WTC11 (cell line): ENCODE measurements at regions not wholly inside any gene's neighbourhood (a gene's known extent, or its start where the extent isn't known, plus 50 kb on each side); places are given as distances from the start of the nearest gene placed in this dataset.

Source experiments
- ATAC-seq: fragments of 200-7000 bp; cut with Tn5 transposase; 2 replicates; pipeline ENCODE4 v1.10.0; 2021; ENCODE audit warnings: mild to moderate bottlenecking, moderate library complexity
- CTCF ChIA-PET: fragments of 300-600 bp; sonication (Branson Sonifier 250); formaldehyde crosslinking; loops from one replicate; lab custom pipeline; 2021; ENCODE audit warnings: antibody characterized with exemption; lab: Charles Lee
- POLR2A ChIA-PET: fragments of 350-600 bp; sonication (Branson Sonifier 250); formaldehyde crosslinking; loops from one replicate; lab custom pipeline; 2021; ENCODE audit warnings: antibody characterized with exemption; lab: Charles Lee
- DNase-seq: peaks from one replicate; pipeline ENCODE4 v3.0.0; 2021; ENCODE audit warnings: low spot score
- H3K27ac Mint-ChIP-seq: 2 replicates; pipeline ENCODE4 v1.8.0; 2021; ENCODE audit warnings: mixed read lengths
- H3K27me3 Mint-ChIP-seq: 2 replicates; pipeline ENCODE4 v1.8.0; 2021; ENCODE audit warnings: low read depth, mild to moderate bottlenecking, moderate library complexity, mixed read lengths
- H3K36me3 Mint-ChIP-seq: 2 replicates; pipeline ENCODE4 v1.8.0; 2021; ENCODE audit warnings: mixed read lengths
- H3K4me1 Mint-ChIP-seq: 2 replicates; pipeline ENCODE4 v1.8.0; 2022; ENCODE audit warnings: mixed read lengths
- H3K4me3 Mint-ChIP-seq: 2 replicates; pipeline ENCODE4 v1.8.0; 2021; ENCODE audit warnings: mild to moderate bottlenecking, moderate library complexity, mixed read lengths
- H3K9me3 Mint-ChIP-seq: 2 replicates; pipeline ENCODE4 v1.8.0; 2021; ENCODE audit warnings: mixed read lengths
- CBFB ChIP-seq: sonication (generic); formaldehyde crosslinking; IDR thresholded peaks from 2 replicates; pipeline ENCODE4 v1.8.1; 2022; ENCODE audit warnings: mild to moderate bottlenecking, low read depth, missing genetic modification reagents
- ESRRA ChIP-seq: sonication (generic); formaldehyde crosslinking; IDR thresholded peaks from 2 replicates; pipeline ENCODE4 v1.8.1; 2022; ENCODE audit warnings: mild to moderate bottlenecking, missing genetic modification reagents, borderline replicate concordance
- MXD4 ChIP-seq: fragments of 250-450 bp; sonication (Bioruptor Pico); IDR thresholded peaks from 2 replicates; pipeline ENCODE4 v1.8.0; 2021; ENCODE audit warnings: mild to moderate bottlenecking, moderate library complexity, borderline replicate concordance
- PRRX2 ChIP-seq: fragments of 250-450 bp; sonication (Bioruptor Pico); IDR thresholded peaks from 2 replicates; pipeline ENCODE4 v1.8.0; 2021; ENCODE audit warnings: mild to moderate bottlenecking
- SMAD3 ChIP-seq: sonication (generic); formaldehyde crosslinking; IDR thresholded peaks from 2 replicates; pipeline ENCODE4 v1.8.0; 2022; ENCODE audit warnings: missing genetic modification reagents, mild to moderate bottlenecking, borderline replicate concordance
- SP1 ChIP-seq: sonication (generic); formaldehyde crosslinking; conservative IDR thresholded peaks from 2 replicates; pipeline ENCODE4 v1.8.1; 2022; ENCODE audit warnings: missing genetic modification reagents
- ZBTB21 ChIP-seq: sonication (generic); formaldehyde crosslinking; IDR thresholded peaks from 2 replicates; pipeline ENCODE4 v1.8.1; 2023; ENCODE audit warnings: mild to moderate bottlenecking, missing genetic modification reagents, borderline replicate concordance
- ZNF317 ChIP-seq: sonication (generic); formaldehyde crosslinking; IDR thresholded peaks from 2 replicates; pipeline ENCODE4 v1.8.1; 2023; ENCODE audit warnings: low read depth, mild to moderate bottlenecking, moderate library complexity, missing genetic modification reagents, borderline replicate concordance
- ZNF396 ChIP-seq: fragments of 250-450 bp; sonication (Bioruptor Pico); IDR thresholded peaks from 2 replicates; pipeline ENCODE4 v1.8.0; 2021; ENCODE audit warnings: mild to moderate bottlenecking, moderate library complexity, borderline replicate concordance
- TF ChIP-seq, protein P1 (sequence below): sonication (generic); formaldehyde crosslinking; IDR thresholded peaks from 2 replicates; pipeline ENCODE4 v1.8.1; 2022; ENCODE audit warnings: mild to moderate bottlenecking, moderate library complexity, missing genetic modification reagents
- TF ChIP-seq, protein P2 (sequence below): sonication (generic); formaldehyde crosslinking; IDR thresholded peaks from 2 replicates; pipeline ENCODE4 v1.8.0; 2022; ENCODE audit warnings: mild to moderate bottlenecking, missing genetic modification reagents
- TF ChIP-seq, protein P3 (sequence below): sonication (generic); formaldehyde crosslinking; IDR thresholded peaks from 2 replicates; pipeline ENCODE4 v1.8.1; 2023; ENCODE audit warnings: mild to moderate bottlenecking, missing genetic modification reagents, moderate library complexity
- TF ChIP-seq, protein P4 (sequence below): sonication (generic); formaldehyde crosslinking; IDR thresholded peaks from 2 replicates; pipeline ENCODE4 v1.8.0; 2022; ENCODE audit warnings: missing genetic modification reagents
- TF ChIP-seq, protein P5 (sequence below): fragments of 200-600 bp; IDR thresholded peaks from 2 replicates; pipeline ENCODE4 v1.8.0; 2022; ENCODE audit warnings: antibody characterized with exemption
- TF ChIP-seq, protein P6 (sequence below): sonication (generic); formaldehyde crosslinking; IDR thresholded peaks from 2 replicates; pipeline ENCODE4 v1.8.1; 2022; ENCODE audit warnings: mild to moderate bottlenecking, missing genetic modification reagents, moderate library complexity, borderline replicate concordance
- TF ChIP-seq, protein P7 (sequence below): fragments of 250-450 bp; sonication (Bioruptor Pico); IDR thresholded peaks from 2 replicates; pipeline ENCODE4 v1.9.0; 2021; ENCODE audit warnings: mild to moderate bottlenecking

DNA sequence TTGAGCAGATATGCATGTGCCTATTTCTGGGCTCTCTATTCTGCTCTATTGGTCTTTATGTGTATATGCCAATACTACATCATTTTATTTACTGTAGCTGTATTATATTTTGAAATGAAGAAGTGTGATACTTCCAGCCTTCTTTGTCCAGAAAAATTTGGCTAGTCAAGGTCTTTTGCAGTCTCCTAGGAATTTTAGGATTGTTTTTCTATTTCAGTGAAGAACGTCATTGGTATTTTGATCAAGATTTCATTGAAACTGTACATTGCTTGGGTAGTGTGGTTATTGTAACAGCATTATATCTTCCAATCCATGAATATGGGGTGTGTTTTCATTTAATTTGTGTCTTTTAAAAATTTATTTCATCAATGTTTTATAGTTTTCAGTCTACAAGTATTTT is 400.3 kb downstream of the AASDHPPT start:
- POLR2A ChIA-PET: no interaction called here
- no peaks in the 10 kb centered on the region for H3K27me3 Mint-ChIP-seq
- TF ChIP-seq, protein P1, sequence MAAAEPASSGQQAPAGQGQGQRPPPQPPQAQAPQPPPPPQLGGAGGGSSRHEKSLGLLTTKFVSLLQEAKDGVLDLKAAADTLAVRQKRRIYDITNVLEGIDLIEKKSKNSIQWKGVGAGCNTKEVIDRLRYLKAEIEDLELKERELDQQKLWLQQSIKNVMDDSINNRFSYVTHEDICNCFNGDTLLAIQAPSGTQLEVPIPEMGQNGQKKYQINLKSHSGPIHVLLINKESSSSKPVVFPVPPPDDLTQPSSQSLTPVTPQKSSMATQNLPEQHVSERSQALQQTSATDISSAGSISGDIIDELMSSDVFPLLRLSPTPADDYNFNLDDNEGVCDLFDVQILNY (CRISPR knock-in tag): no peak
- TF ChIP-seq, protein P2, sequence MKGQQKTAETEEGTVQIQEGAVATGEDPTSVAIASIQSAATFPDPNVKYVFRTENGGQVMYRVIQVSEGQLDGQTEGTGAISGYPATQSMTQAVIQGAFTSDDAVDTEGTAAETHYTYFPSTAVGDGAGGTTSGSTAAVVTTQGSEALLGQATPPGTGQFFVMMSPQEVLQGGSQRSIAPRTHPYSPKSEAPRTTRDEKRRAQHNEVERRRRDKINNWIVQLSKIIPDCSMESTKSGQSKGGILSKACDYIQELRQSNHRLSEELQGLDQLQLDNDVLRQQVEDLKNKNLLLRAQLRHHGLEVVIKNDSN (CRISPR knock-in tag): no peak
- TF ChIP-seq MXD4 (CRISPR knock-in tag) (no peak), ZBTB21 (CRISPR knock-in tag) (no peak), ZNF396 (CRISPR knock-in tag) (no peak), ZNF317 (CRISPR knock-in tag) (no peak), ESRRA (CRISPR knock-in tag) (no peak), SMAD3 (CRISPR knock-in tag) (no peak), CBFB (CRISPR knock-in tag) (no peak), SP1 (no peak), PRRX2 (CRISPR knock-in tag) (no peak)
- TF ChIP-seq, protein P3, sequence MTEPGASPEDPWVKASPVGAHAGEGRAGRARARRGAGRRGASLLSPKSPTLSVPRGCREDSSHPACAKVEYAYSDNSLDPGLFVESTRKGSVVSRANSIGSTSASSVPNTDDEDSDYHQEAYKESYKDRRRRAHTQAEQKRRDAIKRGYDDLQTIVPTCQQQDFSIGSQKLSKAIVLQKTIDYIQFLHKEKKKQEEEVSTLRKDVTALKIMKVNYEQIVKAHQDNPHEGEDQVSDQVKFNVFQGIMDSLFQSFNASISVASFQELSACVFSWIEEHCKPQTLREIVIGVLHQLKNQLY (CRISPR knock-in tag): no peak
- TF ChIP-seq, protein P4, sequence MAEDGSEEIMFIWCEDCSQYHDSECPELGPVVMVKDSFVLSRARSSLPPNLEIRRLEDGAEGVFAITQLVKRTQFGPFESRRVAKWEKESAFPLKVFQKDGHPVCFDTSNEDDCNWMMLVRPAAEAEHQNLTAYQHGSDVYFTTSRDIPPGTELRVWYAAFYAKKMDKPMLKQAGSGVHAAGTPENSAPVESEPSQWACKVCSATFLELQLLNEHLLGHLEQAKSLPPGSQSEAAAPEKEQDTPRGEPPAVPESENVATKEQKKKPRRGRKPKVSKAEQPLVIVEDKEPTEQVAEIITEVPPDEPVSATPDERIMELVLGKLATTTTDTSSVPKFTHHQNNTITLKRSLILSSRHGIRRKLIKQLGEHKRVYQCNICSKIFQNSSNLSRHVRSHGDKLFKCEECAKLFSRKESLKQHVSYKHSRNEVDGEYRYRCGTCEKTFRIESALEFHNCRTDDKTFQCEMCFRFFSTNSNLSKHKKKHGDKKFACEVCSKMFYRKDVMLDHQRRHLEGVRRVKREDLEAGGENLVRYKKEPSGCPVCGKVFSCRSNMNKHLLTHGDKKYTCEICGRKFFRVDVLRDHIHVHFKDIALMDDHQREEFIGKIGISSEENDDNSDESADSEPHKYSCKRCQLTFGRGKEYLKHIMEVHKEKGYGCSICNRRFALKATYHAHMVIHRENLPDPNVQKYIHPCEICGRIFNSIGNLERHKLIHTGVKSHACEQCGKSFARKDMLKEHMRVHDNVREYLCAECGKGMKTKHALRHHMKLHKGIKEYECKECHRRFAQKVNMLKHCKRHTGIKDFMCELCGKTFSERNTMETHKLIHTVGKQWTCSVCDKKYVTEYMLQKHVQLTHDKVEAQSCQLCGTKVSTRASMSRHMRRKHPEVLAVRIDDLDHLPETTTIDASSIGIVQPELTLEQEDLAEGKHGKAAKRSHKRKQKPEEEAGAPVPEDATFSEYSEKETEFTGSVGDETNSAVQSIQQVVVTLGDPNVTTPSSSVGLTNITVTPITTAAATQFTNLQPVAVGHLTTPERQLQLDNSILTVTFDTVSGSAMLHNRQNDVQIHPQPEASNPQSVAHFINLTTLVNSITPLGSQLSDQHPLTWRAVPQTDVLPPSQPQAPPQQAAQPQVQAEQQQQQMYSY: no peak
- TF ChIP-seq, all 79 proteins: peak for 0
- ATAC-seq (no peak), DNase-seq (no peak)
- no peaks in the 10 kb centered on the region for H3K36me3 Mint-ChIP-seq
- H3K9me3 Mint-ChIP-seq: peaks cover 20% of the 10 kb centered on the region
- H3K4me3 Mint-ChIP-seq: no peak overlapping the region
- CTCF ChIA-PET: no interaction called here
- H3K4me1 Mint-ChIP-seq: peaks cover 7% of the 10 kb centered on the region
- H3K27ac Mint-ChIP-seq: no peak overlapping the region

DNA sequence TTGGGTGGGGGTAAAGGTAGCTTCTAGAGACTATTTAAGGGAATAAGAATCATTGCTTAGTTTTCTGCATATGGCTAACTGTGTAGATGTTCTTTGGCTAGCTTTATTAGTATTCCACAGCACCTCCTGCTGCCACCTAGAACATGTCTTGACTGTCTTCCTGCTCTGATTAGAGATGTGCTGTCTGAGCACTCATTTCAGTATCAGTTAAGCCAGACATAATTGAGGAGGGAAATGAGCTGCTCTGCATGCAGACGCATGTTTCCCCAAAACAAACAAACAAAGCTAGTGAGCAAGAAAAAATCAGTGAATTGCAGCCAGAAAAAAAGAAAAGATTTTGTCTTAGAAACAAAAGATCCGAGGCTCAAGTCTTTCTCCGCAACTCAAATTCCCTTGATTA is 402.2 kb downstream of the AASDHPPT start:
- ChIA-PET POLR2A (no interaction called here), CTCF (no interaction called here)
- H3K27ac Mint-ChIP-seq: no peak overlapping the region
- DNase-seq (no peak), ATAC-seq (no peak; the same call in 1 of the 2 replicates)
- no peak overlapping the region for H3K4me3 Mint-ChIP-seq
- H3K27me3 Mint-ChIP-seq: no peaks in the 10 kb centered on the region
- H3K9me3 Mint-ChIP-seq: peaks cover 5% of the 10 kb centered on the region; the same call in 1 of the 2 replicates
- no peak for TF ChIP-seq ZNF317 (CRISPR knock-in tag)
- TF ChIP-seq, protein P5, sequence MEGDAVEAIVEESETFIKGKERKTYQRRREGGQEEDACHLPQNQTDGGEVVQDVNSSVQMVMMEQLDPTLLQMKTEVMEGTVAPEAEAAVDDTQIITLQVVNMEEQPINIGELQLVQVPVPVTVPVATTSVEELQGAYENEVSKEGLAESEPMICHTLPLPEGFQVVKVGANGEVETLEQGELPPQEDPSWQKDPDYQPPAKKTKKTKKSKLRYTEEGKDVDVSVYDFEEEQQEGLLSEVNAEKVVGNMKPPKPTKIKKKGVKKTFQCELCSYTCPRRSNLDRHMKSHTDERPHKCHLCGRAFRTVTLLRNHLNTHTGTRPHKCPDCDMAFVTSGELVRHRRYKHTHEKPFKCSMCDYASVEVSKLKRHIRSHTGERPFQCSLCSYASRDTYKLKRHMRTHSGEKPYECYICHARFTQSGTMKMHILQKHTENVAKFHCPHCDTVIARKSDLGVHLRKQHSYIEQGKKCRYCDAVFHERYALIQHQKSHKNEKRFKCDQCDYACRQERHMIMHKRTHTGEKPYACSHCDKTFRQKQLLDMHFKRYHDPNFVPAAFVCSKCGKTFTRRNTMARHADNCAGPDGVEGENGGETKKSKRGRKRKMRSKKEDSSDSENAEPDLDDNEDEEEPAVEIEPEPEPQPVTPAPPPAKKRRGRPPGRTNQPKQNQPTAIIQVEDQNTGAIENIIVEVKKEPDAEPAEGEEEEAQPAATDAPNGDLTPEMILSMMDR: no peak
- TF ChIP-seq, protein P6, sequence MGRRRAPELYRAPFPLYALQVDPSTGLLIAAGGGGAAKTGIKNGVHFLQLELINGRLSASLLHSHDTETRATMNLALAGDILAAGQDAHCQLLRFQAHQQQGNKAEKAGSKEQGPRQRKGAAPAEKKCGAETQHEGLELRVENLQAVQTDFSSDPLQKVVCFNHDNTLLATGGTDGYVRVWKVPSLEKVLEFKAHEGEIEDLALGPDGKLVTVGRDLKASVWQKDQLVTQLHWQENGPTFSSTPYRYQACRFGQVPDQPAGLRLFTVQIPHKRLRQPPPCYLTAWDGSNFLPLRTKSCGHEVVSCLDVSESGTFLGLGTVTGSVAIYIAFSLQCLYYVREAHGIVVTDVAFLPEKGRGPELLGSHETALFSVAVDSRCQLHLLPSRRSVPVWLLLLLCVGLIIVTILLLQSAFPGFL (CRISPR knock-in tag): no peak
- TF ChIP-seq, protein P7, sequence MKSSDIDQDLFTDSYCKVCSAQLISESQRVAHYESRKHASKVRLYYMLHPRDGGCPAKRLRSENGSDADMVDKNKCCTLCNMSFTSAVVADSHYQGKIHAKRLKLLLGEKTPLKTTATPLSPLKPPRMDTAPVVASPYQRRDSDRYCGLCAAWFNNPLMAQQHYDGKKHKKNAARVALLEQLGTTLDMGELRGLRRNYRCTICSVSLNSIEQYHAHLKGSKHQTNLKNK (CRISPR knock-in tag): no peak
- H3K36me3 Mint-ChIP-seq: no peaks in the 10 kb centered on the region
- peaks cover 7% of the 10 kb centered on the region for H3K4me1 Mint-ChIP-seq
